A549 (cell line): ENCODE measurements at regions not wholly inside any gene's neighbourhood (a gene's known extent, or its start where the extent isn't known, plus 50 kb on each side); places are given as distances from the start of the nearest gene placed in this dataset.

Source experiments
- ATAC-seq, 2 experiments: fragments of 200-7000 bp in 1 of 2; fragments of >200 bp in 1 of 2; cut with Nextera tagmentation in 1 of 2; cut with Tn5 transposase in 1 of 2; 3 replicates each; pipeline versions ENCODE4 v1.8.0 to v1.9.1; 2018 to 2020; ENCODE audit warnings: mild to moderate bottlenecking in 1 of 2, moderate library complexity in 1 of 2
- CTCF ChIA-PET: fragments of 300-600 bp; sonication (Branson Sonifier 250); formaldehyde crosslinking; extraction: SDS; loops from one replicate; lab custom pipeline; 2021; ENCODE audit warnings: antibody characterized with exemption, inconsistent platforms; lab: Yijun Ruan, JAX
- POLR2A ChIA-PET: fragments of 350-600 bp; formaldehyde crosslinking; extraction: SDS; loops from one replicate; lab custom pipeline; 2021; ENCODE audit warnings: antibody characterized with exemption, inconsistent platforms; lab: Yijun Ruan, JAX
- DNase-seq, 2 experiments: peaks; one replicate each; pipeline versions ENCODE4 v3.0.0 to v3.0.0-alpha.2; 2011 to 2016; ENCODE audit warnings: low read depth in 1 of 2, low spot score in 1 of 2
- FAIRE-seq: peaks from 2 replicates; lab custom pipeline; 2011; peaks lifted over from hg19 to GRCh38; lab: Jason Lieb, UNC
- H3K27ac ChIP-seq, 2 experiments: fragments of >200 bp; sonication (Bioruptor Twin); formaldehyde crosslinking; 3 replicates each; pipeline ENCODE4 v1.5.1; 2016 to 2017
- H3K4me1 ChIP-seq: fragments of >200 bp; sonication (Bioruptor Twin); formaldehyde crosslinking; 3 replicates; pipeline ENCODE4 v1.6.1; 2016
- H3K4me2 ChIP-seq: fragments of >200 bp; sonication (Bioruptor Twin); formaldehyde crosslinking; 3 replicates; pipeline ENCODE4 v1.6.1; 2016
- H3K4me3 ChIP-seq: fragments of >200 bp; sonication (Bioruptor Twin); formaldehyde crosslinking; 3 replicates; pipeline ENCODE4 v1.5.1; 2016
- H3K9me3 ChIP-seq: fragments of >200 bp; sonication (Bioruptor Twin); formaldehyde crosslinking; 3 replicates; pipeline ENCODE4 v1.6.1; 2016
- BCL3 ChIP-seq: fragments of >200 bp; sonication (Bioruptor Twin); formaldehyde crosslinking; IDR thresholded peaks from 3 replicates; pipeline ENCODE4 v1.6.1; 2016
- CBX2 ChIP-seq: fragments of 200-600 bp; sonication (generic); IDR thresholded peaks from 2 replicates; pipeline ENCODE4 v1.6.1; 2016; ENCODE audit warnings: low read depth, mild to moderate bottlenecking, borderline replicate concordance
- CEBPB ChIP-seq, 2 experiments: fragments of >200 bp in 1 of 2; sonication (Bioruptor Twin) in 1 of 2; formaldehyde crosslinking in 1 of 2; IDR thresholded peaks; 2 replicates each; pipeline ENCODE4 v1.6.1; 2012 to 2016
- EHF ChIP-seq: fragments of 250-450 bp; sonication (Bioruptor Pico); IDR thresholded peaks from 2 replicates; pipeline ENCODE4 v1.5.0; 2020; ENCODE audit warnings: mild to moderate bottlenecking
- EHMT2 ChIP-seq: fragments of 200-600 bp; sonication (generic); IDR thresholded peaks from 2 replicates; pipeline ENCODE4 v1.6.1; 2016; ENCODE audit warnings: antibody characterized with exemption, low read depth, mild to moderate bottlenecking, moderate library complexity
- ELK1 ChIP-seq: fragments of 150-350 bp; IDR thresholded peaks from 2 replicates; pipeline ENCODE4 v1.6.1; 2014; ENCODE audit warnings: low read depth, mild to moderate bottlenecking, low read length
- HES2 ChIP-seq: fragments of >200 bp; sonication (Bioruptor Twin); formaldehyde crosslinking; IDR thresholded peaks from 2 replicates; pipeline ENCODE4 v1.6.1; 2016
- HMGXB4 ChIP-seq: fragments of 250-450 bp; sonication (Bioruptor Pico); IDR thresholded peaks from 2 replicates; pipeline ENCODE4 v1.5.0; 2021; ENCODE audit warnings: mild to moderate bottlenecking, moderate library complexity, borderline replicate concordance
- HOXA7 ChIP-seq: fragments of 250-450 bp; sonication (Bioruptor Pico); IDR thresholded peaks from 2 replicates; pipeline ENCODE4 v1.5.0; 2020; ENCODE audit warnings: mild to moderate bottlenecking, moderate library complexity
- JUNB ChIP-seq: fragments of >200 bp; sonication (Bioruptor Twin); formaldehyde crosslinking; IDR thresholded peaks from 2 replicates; pipeline ENCODE4 v1.6.1; 2016
- MAFK ChIP-seq: fragments of 450-650 bp; IDR thresholded peaks from 2 replicates; pipeline ENCODE4 v1.6.1; 2014; ENCODE audit not compliant: partially characterized antibody
- MAX ChIP-seq: IDR thresholded peaks from 2 replicates; pipeline ENCODE4 v1.6.1; 2012
- MAZ ChIP-seq: fragments of 150-350 bp; IDR thresholded peaks from 2 replicates; pipeline ENCODE4 v1.6.1; 2014; ENCODE audit warnings: antibody characterized with exemption, low read depth, low read length, borderline replicate concordance
- POLR2A ChIP-seq: IDR thresholded peaks from 2 replicates; pipeline ENCODE4 v1.6.1; 2012; ENCODE audit warnings: mild to moderate bottlenecking, low read length
- RCOR1 ChIP-seq: fragments of 150-350 bp; IDR thresholded peaks from 2 replicates; pipeline ENCODE4 v1.6.1; 2014; ENCODE audit warnings: antibody characterized with exemption, low read length, low read depth
- RNF2 ChIP-seq: fragments of 200-600 bp; sonication (generic); IDR thresholded peaks from 2 replicates; pipeline ENCODE4 v1.6.1; 2016; ENCODE audit warnings: low read depth, mild to moderate bottlenecking, antibody characterized with exemption, moderate library complexity, borderline replicate concordance
- SMC3 ChIP-seq: fragments of >200 bp; sonication (Bioruptor Twin); formaldehyde crosslinking; IDR thresholded peaks from 3 replicates; pipeline ENCODE4 v1.6.1; 2018; ENCODE audit warnings: inconsistent platforms
- SREBF2 ChIP-seq: fragments of 450-650 bp; IDR thresholded peaks from 2 replicates; pipeline ENCODE4 v1.6.1; 2014; ENCODE audit warnings: mild to moderate bottlenecking, moderate library complexity
- TFCP2L1 ChIP-seq: fragments of 250-450 bp; sonication (Bioruptor Pico); IDR thresholded peaks from 2 replicates; pipeline ENCODE4 v1.5.0; 2021; ENCODE audit warnings: mild to moderate bottlenecking
- WGBS: methylation state at CpG from one replicate; pipeline ENCODE4 v1.1.6; 2017; ENCODE audit errors: missing lambda C conversion rate; 5-methylcytosine and 5-hydroxymethylcytosine counted together

GRCh38 chr9:31290731-31291130 lies 1093.7 kb upstream of the ACO1 start:
- TF ChIP-seq CBX2 = no peak
- Histone ChIP-seq H3K4me2 (no peak overlapping the region), H3K9me3 (no peaks in the 10 kb centered on the region), H3K27ac (no peak overlapping the region), H3K4me1 (no peaks in the 10 kb centered on the region), H3K4me3 (no peak overlapping the region)
- ATAC-seq (no peak), FAIRE-seq (no peak), DNase-seq (no peak)
- WGBS = 7% methylated on average over 2 of the region's 3 CpGs
- ChIA-PET POLR2A (no interaction called here), CTCF (interaction anchor here (0.8 kb wide), 1 partner anchor 9 kb away, joined by 4 read pairs; no protein-coding TSS in a partner anchor)

GRCh38 chr9:31302620-31303418 lies 1081.6 kb upstream of the ACO1 start:
- H3K4me1 ChIP-seq = no peaks in the 10 kb centered on the region
- TF ChIP-seq TFCP2L1 (CRISPR knock-in tag) (no peak), RNF2 (no peak), MAZ (no peak), HMGXB4 (CRISPR knock-in tag) (no peak), JUNB (no peak), EHF (CRISPR knock-in tag) (no peak), SMC3 (no peak), SREBF2 (no peak), POLR2A (no peak), RCOR1 (no peak), HOXA7 (CRISPR knock-in tag) (no peak), ELK1 (no peak), EHMT2 (no peak)
- ChIA-PET POLR2A (no interaction called here), CTCF (interaction anchor here (0.6 kb wide), 1 partner anchor 956 kb away, joined by 3 read pairs; no protein-coding TSS in a partner anchor)
- DNase-seq (no peak), ATAC-seq (no peak), FAIRE-seq (no peak)
- no peak overlapping the region for H3K27ac ChIP-seq
- H3K9me3 ChIP-seq = no peaks in the 10 kb centered on the region
- H3K4me2 ChIP-seq = no peak overlapping the region
- H3K4me3 ChIP-seq = no peak overlapping the region
- WGBS = 2% methylated on average over 4 of the region's 4 CpGs

GRCh38 chr9:31304576-31304975 lies 1079.9 kb upstream of the ACO1 start:
- no peak for ATAC-seq
- TF ChIP-seq MAFK (no peak), CEBPB (IDR thresholded peaks at IDR 0.05) (no peak), BCL3 (no peak), HOXA7 (CRISPR knock-in tag) (no peak), MAX (no peak), RNF2 (no peak), RCOR1 (no peak), CBX2 (no peak), HES2 (no peak)
- TF ChIP-seq, all 56 proteins: peak for 0
- Histone ChIP-seq H3K9me3 (no peaks in the 10 kb centered on the region), H3K4me3 (no peak overlapping the region), H3K4me2 (0 out of 3 replicates have a peak overlapping the region, but pooled peaks have one; percentile 20), H3K27ac (no peak overlapping the region), H3K4me1 (no peaks in the 10 kb centered on the region)
- CTCF ChIA-PET = no interaction called here
- DNase-seq = peak in 1 of 2 experiments; percentile 4
- POLR2A ChIA-PET = no interaction called here
- WGBS = 3% methylated on average over 3 of the region's 3 CpGs
- FAIRE-seq = no peak
